Activated T-helper 17 cell treated with anti-CD3 and anti-CD28 coated beads, Interleukin-2, amount 50 U/mL, for 72 hours (primary cell): ENCODE measurements at regions not wholly inside any gene's neighbourhood (a gene's known extent, or its start where the extent isn't known, plus 50 kb on each side); places are given as distances from the start of the nearest gene placed in this dataset.

Source experiments
- ATAC-seq: fragments of 150-1000 bp; cut with Tn5 transposase; replicated peaks from 2 replicates; pipeline ENCODE4 v1.10.0; 2021; ENCODE audit warnings: mild to moderate bottlenecking, moderate library complexity
- H3K27ac Mint-ChIP-seq: one replicate; pipeline ENCODE4 v1.8.0; 2022; ENCODE audit warnings: mixed read lengths
- H3K27me3 Mint-ChIP-seq: one replicate; pipeline ENCODE4 v1.8.0; 2022; ENCODE audit warnings: mixed read lengths
- H3K36me3 Mint-ChIP-seq: one replicate; pipeline ENCODE4 v1.8.0; 2022; ENCODE audit warnings: low read depth, mild to moderate bottlenecking, mixed read lengths
- H3K4me1 Mint-ChIP-seq: one replicate; pipeline ENCODE4 v1.8.0; 2022; ENCODE audit warnings: mixed read lengths
- H3K4me3 Mint-ChIP-seq: one replicate; pipeline ENCODE4 v1.8.0; 2022; ENCODE audit warnings: mild to moderate bottlenecking, mixed read lengths
- H3K9me3 Mint-ChIP-seq: one replicate; pipeline ENCODE4 v1.8.0; 2022; ENCODE audit warnings: mixed read lengths

- no peak overlapping the region for H3K27ac Mint-ChIP-seq
- H3K4me1 Mint-ChIP-seq, result no peaks in the 10 kb centered on the region
- peaks cover 17% of the 10 kb centered on the region for H3K27me3 Mint-ChIP-seq
- H3K4me3 Mint-ChIP-seq, result no peak overlapping the region
- H3K9me3 Mint-ChIP-seq, result no peaks in the 10 kb centered on the region
- H3K36me3 Mint-ChIP-seq, result no peaks in the 10 kb centered on the region
- no peak for ATAC-seq
Observed at GRCh38 chr11:19455731-19456130, 215.0 kb upstream of the E2F8 start.

GRCh38 chr11:19453651-19454257 lies 213.0 kb upstream of the E2F8 start:
- Mint-ChIP-seq H3K27me3 (peaks cover 12% of the 10 kb centered on the region), H3K4me3 (no peak overlapping the region), H3K27ac (no peak overlapping the region), H3K36me3 (no peaks in the 10 kb centered on the region), H3K4me1 (no peaks in the 10 kb centered on the region), H3K9me3 (no peaks in the 10 kb centered on the region)
- ATAC-seq, result no peak

GRCh38 chr11:19451609-19452008 lies 210.9 kb upstream of the E2F8 start:
- ATAC-seq, result no peak
- no peak overlapping the region for H3K27ac Mint-ChIP-seq
- H3K4me3 Mint-ChIP-seq, result no peak overlapping the region
- no peaks in the 10 kb centered on the region for H3K4me1 Mint-ChIP-seq
- no peaks in the 10 kb centered on the region for H3K36me3 Mint-ChIP-seq
- H3K9me3 Mint-ChIP-seq, result no peaks in the 10 kb centered on the region
- peaks cover 9% of the 10 kb centered on the region for H3K27me3 Mint-ChIP-seq

- no peaks in the 10 kb centered on the region for H3K36me3 Mint-ChIP-seq
- no peaks in the 10 kb centered on the region for H3K4me1 Mint-ChIP-seq
- no peaks in the 10 kb centered on the region for H3K9me3 Mint-ChIP-seq
- no peak overlapping the region for H3K4me3 Mint-ChIP-seq
- ATAC-seq, result no peak
- no peak overlapping the region for H3K27ac Mint-ChIP-seq
- peaks cover 17% of the 10 kb centered on the region for H3K27me3 Mint-ChIP-seq
Observed at GRCh38 chr11:19450282-19450681, 209.5 kb upstream of the E2F8 start.

GRCh38 chr11:19448651-19449050 lies 207.9 kb upstream of the E2F8 start:
- H3K27me3 Mint-ChIP-seq, result peaks cover 28% of the 10 kb centered on the region
- no peak overlapping the region for H3K4me3 Mint-ChIP-seq
- no peaks in the 10 kb centered on the region for H3K9me3 Mint-ChIP-seq
- no peak for ATAC-seq
- no peak overlapping the region for H3K27ac Mint-ChIP-seq
- H3K4me1 Mint-ChIP-seq, result no peaks in the 10 kb centered on the region
- H3K36me3 Mint-ChIP-seq, result no peaks in the 10 kb centered on the region

- Mint-ChIP-seq H3K27ac (no peak overlapping the region), H3K36me3 (no peaks in the 10 kb centered on the region), H3K4me3 (no peak overlapping the region), H3K27me3 (peaks cover 36% of the 10 kb centered on the region), H3K9me3 (no peaks in the 10 kb centered on the region), H3K4me1 (peaks cover 7% of the 10 kb centered on the region)
- no peak for ATAC-seq
Observed at GRCh38 chr11:19447150-19447566, 206.4 kb upstream of the E2F8 start.

GRCh38 chr11:19445771-19446170 lies 205.0 kb upstream of the E2F8 start:
- ATAC-seq, result peak; percentile 57
- no peak overlapping the region for H3K27ac Mint-ChIP-seq
- H3K27me3 Mint-ChIP-seq, result peaks cover 37% of the 10 kb centered on the region
- peaks cover 10% of the 10 kb centered on the region for H3K4me1 Mint-ChIP-seq
- no peaks in the 10 kb centered on the region for H3K9me3 Mint-ChIP-seq
- H3K36me3 Mint-ChIP-seq, result no peaks in the 10 kb centered on the region
- no peak overlapping the region for H3K4me3 Mint-ChIP-seq

GRCh38 chr11:19444231-19444630 lies 203.5 kb upstream of the E2F8 start:
- H3K27ac Mint-ChIP-seq, result no peak overlapping the region
- no peak overlapping the region for H3K4me3 Mint-ChIP-seq
- H3K4me1 Mint-ChIP-seq, result peaks cover 10% of the 10 kb centered on the region
- no peak for ATAC-seq
- no peaks in the 10 kb centered on the region for H3K36me3 Mint-ChIP-seq
- H3K27me3 Mint-ChIP-seq, result peaks cover 46% of the 10 kb centered on the region
- no peaks in the 10 kb centered on the region for H3K9me3 Mint-ChIP-seq

GRCh38 chr11:19442554-19442910 lies 201.8 kb upstream of the E2F8 start:
- peak overlapping the region; percentile 18 for H3K27ac Mint-ChIP-seq
- no peaks in the 10 kb centered on the region for H3K9me3 Mint-ChIP-seq
- peaks cover 10% of the 10 kb centered on the region for H3K4me1 Mint-ChIP-seq
- no peak for ATAC-seq
- peaks cover 48% of the 10 kb centered on the region for H3K27me3 Mint-ChIP-seq
- H3K36me3 Mint-ChIP-seq, result no peaks in the 10 kb centered on the region
- no peak overlapping the region for H3K4me3 Mint-ChIP-seq

- H3K27ac Mint-ChIP-seq, result peak overlapping the region; percentile 18
- peak; percentile 88 for ATAC-seq
- H3K27me3 Mint-ChIP-seq, result peaks cover 53% of the 10 kb centered on the region
- peak overlapping the region; percentile 9 for H3K4me3 Mint-ChIP-seq
- H3K9me3 Mint-ChIP-seq, result no peaks in the 10 kb centered on the region
- no peaks in the 10 kb centered on the region for H3K36me3 Mint-ChIP-seq
- H3K4me1 Mint-ChIP-seq, result peaks cover 10% of the 10 kb centered on the region
Observed at GRCh38 chr11:19441752-19442553, 201.2 kb upstream of the E2F8 start.

GRCh38 chr11:19441288-19441687 lies 200.5 kb upstream of the E2F8 start:
- no peak for ATAC-seq
- peaks cover 10% of the 10 kb centered on the region for H3K4me1 Mint-ChIP-seq
- H3K36me3 Mint-ChIP-seq, result no peaks in the 10 kb centered on the region
- no peak overlapping the region for H3K27ac Mint-ChIP-seq
- H3K27me3 Mint-ChIP-seq, result peaks cover 51% of the 10 kb centered on the region
- no peaks in the 10 kb centered on the region for H3K9me3 Mint-ChIP-seq
- H3K4me3 Mint-ChIP-seq, result no peak overlapping the region

- Mint-ChIP-seq H3K4me1 (peaks cover 9% of the 10 kb centered on the region), H3K36me3 (no peaks in the 10 kb centered on the region), H3K9me3 (no peaks in the 10 kb centered on the region), H3K4me3 (no peak overlapping the region), H3K27me3 (peaks cover 36% of the 10 kb centered on the region), H3K27ac (no peak overlapping the region)
- no peak for ATAC-seq
Observed at GRCh38 chr11:19437760-19438159, 197.0 kb upstream of the E2F8 start.

- H3K27ac Mint-ChIP-seq, result no peak overlapping the region
- H3K9me3 Mint-ChIP-seq, result no peaks in the 10 kb centered on the region
- no peak for ATAC-seq
- peaks cover 39% of the 10 kb centered on the region for H3K27me3 Mint-ChIP-seq
- no peak overlapping the region for H3K4me3 Mint-ChIP-seq
- H3K4me1 Mint-ChIP-seq, result peaks cover under 1% of the 10 kb centered on the region
- H3K36me3 Mint-ChIP-seq, result no peaks in the 10 kb centered on the region
Observed at GRCh38 chr11:19436932-19437331, 196.2 kb upstream of the E2F8 start.

GRCh38 chr11:19435306-19435989 lies 194.7 kb upstream of the E2F8 start:
- Mint-ChIP-seq H3K4me3 (no peak overlapping the region), H3K36me3 (no peaks in the 10 kb centered on the region), H3K4me1 (no peaks in the 10 kb centered on the region), H3K9me3 (no peaks in the 10 kb centered on the region), H3K27me3 (peaks cover 36% of the 10 kb centered on the region), H3K27ac (no peak overlapping the region)
- no peak for ATAC-seq

- H3K27me3 Mint-ChIP-seq, result peaks cover 41% of the 10 kb centered on the region
- no peak overlapping the region for H3K4me3 Mint-ChIP-seq
- no peaks in the 10 kb centered on the region for H3K36me3 Mint-ChIP-seq
- ATAC-seq, result no peak
- H3K27ac Mint-ChIP-seq, result no peak overlapping the region
- no peaks in the 10 kb centered on the region for H3K9me3 Mint-ChIP-seq
- no peaks in the 10 kb centered on the region for H3K4me1 Mint-ChIP-seq
Observed at GRCh38 chr11:19433791-19434190, 193.0 kb upstream of the E2F8 start.
